NCI-H1048 (cell line): ENCODE measurements at regions not wholly inside any gene's neighbourhood (a gene's known extent, or its start where the extent isn't known, plus 50 kb on each side); places are given as distances from the start of the nearest gene placed in this dataset.
"Not testable (repeated sequence)": the region's sequence is repeated elsewhere in the genome, so short reads cannot be mapped to it uniquely, and the experiment has no call there.

ENCODE experiments used
- DNase-seq: peaks from one replicate; lab custom pipeline; 2025; lab: John Stamatoyannopoulos, UW

- no peak for DNase-seq
Observed at GRCh38 chr9:87375397-87376073, 122.1 kb upstream of the DAPK1 start.

GRCh38 chr9:87378676-87379075 lies 119.0 kb upstream of the DAPK1 start:
- no peak for DNase-seq

- DNase-seq: no peak
Observed at GRCh38 chr9:87379300-87379699, 118.4 kb upstream of the DAPK1 start.

GRCh38 chr9:87381050-87381711 lies 116.5 kb upstream of the DAPK1 start:
- DNase-seq: no peak

GRCh38 chr9:87381746-87382145 lies 115.9 kb upstream of the DAPK1 start:
- DNase-seq: no peak

- DNase-seq: no peak
Observed at GRCh38 chr9:87382900-87383299, 114.8 kb upstream of the DAPK1 start.

GRCh38 chr9:87383344-87384150 lies 114.1 kb upstream of the DAPK1 start:
- DNase-seq: no peak

- no peak for DNase-seq
Observed at GRCh38 chr9:87386490-87387025, 111.1 kb upstream of the DAPK1 start.

GRCh38 chr9:87387351-87388011 lies 110.2 kb upstream of the DAPK1 start:
- no peak for DNase-seq

- DNase-seq: not testable (repeated sequence)
Observed at GRCh38 chr9:87388708-87389107, 109.0 kb upstream of the DAPK1 start.

GRCh38 chr9:87389936-87390335 lies 107.7 kb upstream of the DAPK1 start:
- no peak for DNase-seq

- no peak for DNase-seq
Observed at GRCh38 chr9:87390361-87390760, 107.3 kb upstream of the DAPK1 start.

- no peak for DNase-seq
Observed at GRCh38 chr9:87392086-87392485, 105.6 kb upstream of the DAPK1 start.

GRCh38 chr9:87393706-87394230 lies 103.9 kb upstream of the DAPK1 start:
- no peak for DNase-seq

GRCh38 chr9:87395804-87396479 lies 101.7 kb upstream of the DAPK1 start:
- DNase-seq: peak; percentile 76

- no peak for DNase-seq
Observed at GRCh38 chr9:87401681-87402080, 96.0 kb upstream of the DAPK1 start.

- no peak for DNase-seq
Observed at GRCh38 chr9:87402537-87402936, 95.1 kb upstream of the DAPK1 start.

GRCh38 chr9:87405677-87406542 lies 91.8 kb upstream of the DAPK1 start:
- no peak for DNase-seq

GRCh38 chr9:87406543-87407166 lies 91.0 kb upstream of the DAPK1 start:
- no peak for DNase-seq
